ENCODE measurements at regions not wholly inside any gene's neighbourhood (a gene's known extent, or its start where the extent isn't known, plus 50 kb on each side); places are given as distances from the start of the nearest gene placed in this dataset.
"Not testable (repeated sequence)": the region's sequence is repeated elsewhere in the genome, so short reads cannot be mapped to it uniquely, and the experiment has no call there.

DNA sequence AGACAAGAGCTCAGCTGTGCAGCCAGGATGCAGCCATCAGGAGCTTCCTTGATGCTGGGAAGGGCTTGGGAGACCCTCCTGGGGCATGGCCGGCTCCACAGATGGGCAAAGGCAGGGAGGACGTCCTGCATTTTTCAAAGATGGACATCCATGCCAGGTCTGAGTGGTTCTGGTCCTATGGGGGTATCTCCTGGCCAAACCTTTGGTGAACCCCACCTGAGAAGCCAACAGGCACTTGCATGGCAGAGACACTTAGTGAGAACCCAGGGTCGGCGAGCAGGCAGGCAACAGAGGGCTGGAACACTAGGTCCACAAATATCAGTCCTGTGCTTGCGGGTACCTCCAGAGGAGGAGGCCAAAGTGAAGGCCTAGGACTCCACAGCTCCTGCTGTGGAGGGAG, 70.0 kb downstream of the KCTD15 start:
- no peak for DNase-seq

DNA sequence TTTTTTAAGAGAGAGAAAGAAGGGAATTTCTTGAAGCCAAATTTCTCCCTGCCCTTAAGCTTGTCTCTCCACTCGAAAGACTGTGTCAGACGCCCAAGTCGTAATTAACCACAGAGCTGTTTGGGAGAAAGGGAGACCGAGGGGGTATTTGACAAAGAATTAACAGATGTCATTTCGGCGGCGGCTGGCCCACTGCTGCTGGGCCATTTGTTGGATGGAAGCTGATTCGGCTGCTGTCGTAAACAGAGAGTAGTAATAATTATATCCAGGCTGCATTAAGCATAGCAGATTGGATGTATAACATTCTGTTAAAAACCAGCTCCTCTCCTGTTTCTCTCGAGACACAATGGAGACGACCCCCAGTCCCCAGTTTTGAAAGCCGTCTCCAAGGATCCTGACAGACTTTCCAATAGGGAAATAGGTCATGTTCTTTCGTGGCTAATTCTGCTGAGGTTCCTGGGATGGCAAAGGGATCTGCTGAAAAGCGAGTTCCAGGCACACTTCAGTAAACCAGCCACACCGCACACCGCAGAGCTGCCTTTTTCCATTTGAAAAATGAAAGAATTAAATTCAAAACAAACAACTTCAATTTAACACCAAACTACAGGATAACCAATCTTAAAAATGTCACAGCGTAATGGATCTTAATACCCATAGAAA, 71.5 kb downstream of the KCTD15 start:
- no peak for DNase-seq

GRCh38 chr19:33868788-33869412, 72.2 kb downstream of the KCTD15 start:
- no peak for DNase-seq

- DNase-seq, result not testable (repeated sequence)
These were observed 73.7 kb downstream of the KCTD15 start for GRCh38 chr19:33870298-33870932.

DNA sequence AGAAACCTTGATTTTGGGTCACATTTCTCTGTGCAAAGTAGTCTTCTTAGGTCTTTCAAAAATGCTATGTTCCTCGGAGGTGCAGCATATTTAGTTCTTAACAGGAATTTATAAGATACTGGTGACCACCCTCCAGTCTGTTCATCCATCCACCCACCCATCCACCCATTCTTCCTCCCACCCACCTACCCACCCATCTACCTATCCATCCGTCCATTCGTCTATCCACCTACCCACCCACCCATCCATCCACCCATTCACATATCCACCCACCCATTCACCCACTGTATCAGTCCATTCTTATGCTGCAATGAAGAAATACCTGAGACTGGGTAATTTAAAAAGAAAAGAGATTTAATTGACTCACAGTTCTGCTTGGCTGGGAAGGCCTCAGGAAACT, 74.9 kb downstream of the KCTD15 start:
- DNase-seq, result no peak

DNA sequence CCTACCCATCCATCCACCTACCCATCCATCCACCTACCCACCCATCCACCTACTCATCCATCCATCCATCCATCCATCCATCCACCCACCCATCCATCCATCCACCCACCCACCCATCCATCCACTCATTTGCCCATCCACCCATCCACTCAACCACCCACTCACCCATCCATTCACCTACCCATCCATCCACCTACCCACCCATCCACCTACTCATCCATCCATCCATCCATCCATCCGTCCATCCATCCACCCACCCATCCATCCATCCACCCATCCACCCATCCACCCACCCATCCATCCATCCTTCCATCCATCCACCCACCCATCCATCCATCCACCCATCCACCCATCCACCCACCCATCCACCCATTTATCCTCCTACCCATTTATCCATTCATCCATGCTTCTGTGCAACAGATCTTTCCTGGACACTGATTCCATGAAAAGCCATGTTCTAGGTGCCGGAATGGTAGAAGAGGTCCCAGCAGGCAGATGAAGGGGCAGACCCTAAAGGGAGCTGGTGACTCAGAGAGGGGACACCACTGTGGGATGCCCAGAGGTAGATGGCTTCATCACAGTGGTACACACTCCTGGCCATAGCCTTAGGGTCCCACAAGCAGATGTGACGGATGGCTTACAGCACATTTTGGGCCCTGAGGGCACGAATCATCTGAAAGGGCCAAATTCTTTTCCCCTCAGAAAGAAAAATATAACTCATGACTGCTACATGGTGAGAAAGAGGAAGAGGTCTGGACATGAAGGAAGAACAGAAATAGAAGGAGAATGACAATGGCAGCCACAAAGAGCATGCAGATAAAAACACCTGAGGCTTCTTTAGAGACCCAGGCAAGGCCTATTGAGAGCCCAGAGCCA, 76.0 kb downstream of the KCTD15 start:
- DNase-seq, result no peak

GRCh38 chr19:33875071-33875470, 78.4 kb downstream of the KCTD15 start:
- no peak for DNase-seq

GRCh38 chr19:33876192-33876591, 79.5 kb downstream of the KCTD15 start:
- no peak for DNase-seq

GRCh38 chr19:33878030-33878544, 81.4 kb downstream of the KCTD15 start:
- no peak for DNase-seq

DNA sequence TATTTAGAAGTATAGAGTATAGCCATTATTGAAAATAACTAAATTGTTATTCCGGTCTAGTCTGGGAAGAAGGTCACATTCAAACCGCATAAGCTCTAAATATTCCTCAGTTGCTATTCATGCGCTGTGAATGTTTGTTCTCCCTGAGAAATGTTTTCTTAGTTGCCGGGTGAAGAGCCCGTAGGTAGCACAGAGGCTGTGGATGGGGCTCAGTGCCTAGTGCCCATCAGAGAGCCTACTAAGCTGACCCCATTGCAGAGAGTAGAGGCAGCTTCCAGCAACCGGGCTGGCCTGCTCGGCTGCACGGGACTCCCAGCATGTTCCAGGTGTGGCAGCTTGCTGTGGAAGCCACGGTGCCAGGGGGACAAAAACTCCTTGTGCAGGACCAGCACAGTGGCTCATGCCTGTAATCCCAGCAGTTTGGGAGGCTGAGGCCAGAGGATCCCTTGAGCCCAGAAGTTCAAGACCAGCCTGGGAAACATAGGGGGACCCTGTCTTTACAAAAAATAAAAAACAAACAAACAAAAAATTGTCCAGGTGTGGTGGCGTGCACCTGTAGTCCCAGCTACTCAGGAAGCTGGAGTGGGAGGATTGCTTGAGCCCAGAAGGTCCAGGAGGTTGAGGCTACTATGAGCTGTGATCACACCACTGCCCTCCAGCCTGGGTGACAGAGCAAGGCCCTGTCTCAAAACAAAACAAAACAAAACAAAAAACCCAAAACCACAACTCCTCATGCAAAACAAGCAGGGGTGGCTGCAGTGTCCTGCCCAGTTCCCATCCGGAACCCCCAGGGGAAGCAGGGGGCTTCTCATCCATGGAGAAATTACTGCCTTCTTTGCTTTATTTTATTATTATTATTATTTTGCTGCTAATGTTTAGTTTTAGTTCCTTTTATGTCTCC, 82.5 kb downstream of the KCTD15 start:
- DNase-seq, result no peak

DNA sequence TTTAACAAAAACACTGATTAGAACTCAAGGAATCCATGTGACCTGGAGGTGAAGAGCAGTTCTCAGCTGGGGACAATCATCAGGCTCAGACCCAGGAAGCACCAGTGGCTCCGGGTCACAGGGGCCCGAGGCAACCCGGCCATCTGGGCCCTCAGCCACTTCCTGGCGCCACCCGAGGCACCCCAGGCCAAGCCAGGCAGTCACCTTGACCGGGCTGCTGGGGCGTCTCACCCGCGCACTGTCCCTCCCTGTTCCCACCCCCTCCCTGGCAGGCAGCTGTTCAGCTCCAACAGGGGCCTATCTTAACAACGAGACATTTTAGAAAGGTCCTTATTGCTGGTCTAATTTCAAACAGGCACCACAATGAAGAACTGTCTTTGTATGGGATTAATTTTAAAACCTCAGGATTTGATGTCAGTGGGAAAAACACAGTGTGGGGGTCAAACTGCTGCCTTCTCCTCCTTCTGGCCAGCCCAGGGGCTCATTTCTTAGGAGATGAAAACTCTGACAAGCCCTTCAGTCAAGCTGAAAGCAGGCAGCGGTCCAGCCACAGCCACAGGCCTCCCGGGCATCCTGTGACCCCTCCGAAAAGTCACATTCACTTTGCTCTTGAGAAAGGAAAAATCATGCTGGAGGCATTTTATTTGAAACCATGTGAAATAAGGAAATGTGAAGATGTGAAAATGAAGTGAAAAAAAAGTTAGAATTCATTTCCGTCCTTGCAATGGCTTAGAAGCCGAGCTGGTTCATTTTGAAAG, 83.3 kb downstream of the KCTD15 start:
- DNase-seq, result no peak

- DNase-seq, result no peak
These were observed 87.3 kb downstream of the KCTD15 start for GRCh38 chr19:33883859-33884519.

GRCh38 chr19:33885236-33885635, 88.6 kb downstream of the KCTD15 start:
- DNase-seq, result no peak

DNA sequence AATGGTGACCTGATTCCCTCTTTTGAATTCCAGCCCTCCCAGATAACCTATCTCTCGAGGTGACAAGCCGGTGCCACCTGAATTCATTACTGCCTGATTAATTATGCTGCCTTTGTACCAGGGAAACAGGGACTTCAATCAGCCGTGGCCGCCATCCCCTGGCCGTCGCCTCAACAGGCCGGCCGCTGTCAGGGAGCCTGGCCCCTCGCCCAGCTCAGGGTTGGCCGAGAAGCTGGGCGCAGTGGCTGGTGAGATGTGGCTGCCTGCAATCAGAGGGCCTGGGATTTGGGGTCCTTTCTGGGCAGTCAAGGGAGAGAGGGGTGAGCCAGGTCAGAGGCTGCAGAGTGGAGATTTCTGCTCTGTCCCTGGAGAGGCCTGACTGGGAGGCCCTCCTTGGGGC, 91.2 kb downstream of the KCTD15 start:
- DNase-seq, result no peak

DNA sequence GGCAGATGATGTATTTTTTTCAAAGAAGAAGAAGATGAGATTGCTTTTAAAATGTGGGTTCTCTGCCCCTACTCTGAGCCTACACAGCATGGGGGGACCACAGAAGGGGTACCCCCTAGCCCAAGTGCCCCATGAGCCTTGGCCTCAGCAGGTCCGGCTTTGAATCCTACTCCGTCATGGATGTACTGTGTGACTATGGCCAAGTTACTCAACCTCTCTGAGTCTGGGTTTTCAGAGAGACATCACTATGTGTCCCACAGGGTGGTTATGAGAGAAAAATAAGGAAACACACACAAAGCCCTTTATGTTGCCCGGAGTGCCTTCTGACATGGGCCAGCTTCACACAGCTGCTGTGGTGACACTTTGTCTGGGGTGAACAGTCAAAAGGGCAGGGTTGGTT, 92.0 kb downstream of the KCTD15 start:
- DNase-seq, result no peak

GRCh38 chr19:33890569-33890968, 93.9 kb downstream of the KCTD15 start:
- DNase-seq, result no peak

DNA sequence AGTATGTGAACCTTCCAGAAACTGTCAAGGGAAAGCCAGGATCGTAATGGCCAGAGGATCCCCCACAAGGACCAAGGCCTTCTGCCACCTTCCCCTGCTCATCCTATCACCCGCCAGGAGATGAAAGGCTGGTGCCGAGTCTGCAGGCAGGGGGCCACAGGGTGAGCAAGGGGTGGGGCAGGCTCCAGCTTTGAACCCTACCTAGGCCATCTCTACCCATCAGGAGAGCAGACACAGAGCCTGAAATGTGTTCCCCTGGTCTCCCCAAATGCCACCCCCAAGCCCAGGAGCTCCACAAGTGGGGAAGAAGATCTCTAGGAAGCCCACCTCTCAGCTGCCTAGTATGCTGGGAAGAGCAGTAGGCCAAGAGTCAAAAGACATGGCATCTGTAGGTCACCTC, 95.1 kb downstream of the KCTD15 start:
- no peak for DNase-seq

GRCh38 chr19:33894787-33895186, 98.1 kb downstream of the KCTD15 start:
- DNase-seq, result no peak

- no peak for DNase-seq
These were observed 98.7 kb downstream of the KCTD15 start for GRCh38 chr19:33895366-33895765.

DNA sequence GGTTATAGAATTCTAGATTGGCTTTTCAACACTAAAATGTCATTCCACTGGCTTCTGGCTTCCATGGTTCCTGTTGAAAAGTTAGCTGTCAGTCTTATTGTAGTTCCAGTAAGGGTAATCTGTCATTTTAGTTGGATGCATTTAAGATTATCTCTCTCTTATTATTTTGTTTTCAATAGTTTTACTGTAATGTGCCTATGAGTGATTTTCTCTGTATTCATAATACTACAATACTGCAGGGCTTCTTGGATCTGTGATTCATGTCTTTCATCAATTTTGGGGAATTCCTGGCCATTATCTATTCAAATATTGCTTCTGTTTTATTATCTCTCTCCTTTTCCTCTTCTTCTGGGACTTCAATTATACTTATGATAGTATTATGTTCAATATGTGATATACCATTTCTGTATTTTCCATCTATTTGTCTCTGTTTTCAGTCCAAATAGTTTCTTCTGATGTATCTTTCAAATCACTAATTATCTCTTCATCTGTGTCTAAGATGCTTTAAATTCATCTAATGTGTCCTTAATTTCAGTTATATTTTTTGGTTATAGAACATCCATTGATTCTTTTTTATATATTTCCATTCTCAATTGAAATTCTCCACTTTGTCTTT, 101.5 kb downstream of the KCTD15 start:
- DNase-seq, result no peak
